Sigmoid colon (tissue), 4 donors: ENCODE measurements at regions not wholly inside any gene's neighbourhood (a gene's known extent, or its start where the extent isn't known, plus 50 kb on each side); places are given as distances from the start of the nearest gene placed in this dataset.
"Not testable (repeated sequence)": the region's sequence is repeated elsewhere in the genome, so short reads cannot be mapped to it uniquely, and the experiment has no call there.

Experiments used
- EP300 ChIP-seq, 4 donors: sonication (generic); formaldehyde crosslinking; IDR thresholded peaks; one replicate each; pipeline ENCODE4 v1.6.1; 2017; ENCODE audit warnings: antibody characterized with exemption in 4 of 4
- POLR2A ChIP-seq, 2 donors: fragments of 450-650 bp; IDR thresholded peaks; one replicate each; pipeline ENCODE4 v1.6.1; 2016; ENCODE audit warnings: antibody characterized with exemption in 2 of 2, mild to moderate bottlenecking in 2 of 2, moderate library complexity in 2 of 2
- POLR2AphosphoS5 ChIP-seq, 4 donors: sonication (generic); formaldehyde crosslinking; IDR thresholded peaks; one replicate each; pipeline ENCODE4 v1.6.1; 2017; ENCODE audit warnings: antibody characterized with exemption in 4 of 4
- TF ChIP-seq, protein P1 (sequence below), 4 experiments: fragments of 450-650 bp in 3 of 4; fragments of 200-600 bp in 1 of 4; IDR thresholded peaks; one replicate each; pipeline ENCODE4 v1.5.1; 2016 to 2019; ENCODE audit warnings: antibody characterized with exemption in 4 of 4, mild to moderate bottlenecking in 3 of 4, moderate library complexity in 2 of 4

DNA sequence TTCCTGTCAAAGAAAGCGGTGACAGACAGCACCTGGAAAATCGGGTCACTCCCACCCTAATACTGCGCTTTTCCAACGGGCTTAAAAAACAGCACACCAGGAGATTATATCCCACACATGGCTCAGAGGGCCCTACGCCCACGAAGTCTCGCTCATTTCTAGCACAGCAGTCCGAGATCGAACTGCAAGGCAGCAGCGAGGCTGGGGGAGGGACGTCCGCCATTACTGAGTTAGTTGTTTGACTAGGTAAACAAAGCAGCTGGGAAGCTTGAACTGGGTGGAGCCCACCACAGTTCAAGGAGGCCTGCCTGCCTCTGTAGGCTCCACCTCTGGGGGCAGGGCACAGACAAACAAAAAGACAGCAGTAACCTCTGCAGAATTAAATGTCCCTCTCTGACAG, 297.3 kb upstream of the STAC start:
- TF ChIP-seq, protein P1, sequence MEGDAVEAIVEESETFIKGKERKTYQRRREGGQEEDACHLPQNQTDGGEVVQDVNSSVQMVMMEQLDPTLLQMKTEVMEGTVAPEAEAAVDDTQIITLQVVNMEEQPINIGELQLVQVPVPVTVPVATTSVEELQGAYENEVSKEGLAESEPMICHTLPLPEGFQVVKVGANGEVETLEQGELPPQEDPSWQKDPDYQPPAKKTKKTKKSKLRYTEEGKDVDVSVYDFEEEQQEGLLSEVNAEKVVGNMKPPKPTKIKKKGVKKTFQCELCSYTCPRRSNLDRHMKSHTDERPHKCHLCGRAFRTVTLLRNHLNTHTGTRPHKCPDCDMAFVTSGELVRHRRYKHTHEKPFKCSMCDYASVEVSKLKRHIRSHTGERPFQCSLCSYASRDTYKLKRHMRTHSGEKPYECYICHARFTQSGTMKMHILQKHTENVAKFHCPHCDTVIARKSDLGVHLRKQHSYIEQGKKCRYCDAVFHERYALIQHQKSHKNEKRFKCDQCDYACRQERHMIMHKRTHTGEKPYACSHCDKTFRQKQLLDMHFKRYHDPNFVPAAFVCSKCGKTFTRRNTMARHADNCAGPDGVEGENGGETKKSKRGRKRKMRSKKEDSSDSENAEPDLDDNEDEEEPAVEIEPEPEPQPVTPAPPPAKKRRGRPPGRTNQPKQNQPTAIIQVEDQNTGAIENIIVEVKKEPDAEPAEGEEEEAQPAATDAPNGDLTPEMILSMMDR (IDR thresholded peaks at IDR 0.05), result not testable (repeated sequence)
- TF ChIP-seq EP300, POLR2A, POLR2AphosphoS5 (IDR thresholded peaks at IDR 0.05): not testable (repeated sequence)
